Thyroid gland (tissue), 4 donors: ENCODE measurements at regions not wholly inside any gene's neighbourhood (a gene's known extent, or its start where the extent isn't known, plus 50 kb on each side); places are given as distances from the start of the nearest gene placed in this dataset.
"Not testable (repeated sequence)": the region's sequence is repeated elsewhere in the genome, so short reads cannot be mapped to it uniquely, and the experiment has no call there.

ENCODE experiments used
- DNase-seq, 2 donors: peaks; one replicate each; pipeline ENCODE4 v3.0.0-alpha.2; 2019
- H3K27ac ChIP-seq, 3 donors: fragments of 200-600 bp; sonication (generic); 1 replicate in 2 of 3; 2 replicates in 1 of 3; pipeline ENCODE4 v1.5.1; 2016 to 2019; ENCODE audit warnings: mild to moderate bottlenecking in 1 of 3, moderate library complexity in 1 of 3
- H3K27me3 ChIP-seq: fragments of 200-600 bp; sonication (generic); one replicate; pipeline ENCODE4 v1.5.1; 2019
- H3K36me3 ChIP-seq, 2 donors: fragments of 200-600 bp; sonication (generic); one replicate each; pipeline ENCODE4 v1.5.1; 2016 to 2019
- H3K4me1 ChIP-seq, 2 donors: fragments of 200-600 bp; sonication (generic); one replicate each; pipeline ENCODE4 v1.5.1; 2017 to 2019
- H3K4me3 ChIP-seq, 3 donors: fragments of 200-600 bp; sonication (generic); replicated peaks in 1 of 3; 1 replicate in 2 of 3; 2 replicates in 1 of 3; pipeline ENCODE4 v1.5.1; 2016; ENCODE audit warnings: mild to moderate bottlenecking in 1 of 3
- H3K9me3 ChIP-seq: fragments of 200-600 bp; sonication (generic); one replicate; pipeline ENCODE4 v1.5.1; 2017
- POLR2A ChIP-seq, 2 donors: fragments of 450-650 bp; IDR thresholded peaks; one replicate each; pipeline ENCODE4 v1.6.1; 2017; ENCODE audit warnings: antibody characterized with exemption in 2 of 2, mild to moderate bottlenecking in 2 of 2, moderate library complexity in 1 of 2
- WGBS, 2 donors: methylation state at CpG; one replicate each; pipeline ENCODE4 v1.1.5; 2017; 5-methylcytosine and 5-hydroxymethylcytosine counted together
- intact Hi-C: fragments of 100-400 bp; cut with DNase I; formaldehyde crosslinking; loops from one replicate; pipeline ENCODE4 v1.15.1; 2023
- microRNA counts, 2 donors: library from miRNA; unstranded; fragments of <30 nt; microRNA quantifications; one replicate each; lab custom pipeline; 2016 to 2017
- microRNA-seq: library from miRNA; unstranded; fragments of <30 nt; microRNA quantifications from one replicate; pipeline ENCODE4, GENCODE V29; 2016
- small RNA-seq: library from RNA; depleted of rRNA; stranded (forward); fragments of <200 nt; gene quantifications from one replicate; pipeline ENCODE3, GENCODE V24; 2016
- TF ChIP-seq, protein P1 (sequence below), 6 experiments: fragments of 200-600 bp in 3 of 6; fragments of 450-650 bp in 3 of 6; sonication (generic) in 3 of 6; IDR thresholded peaks; one replicate each; pipeline ENCODE4 v1.5.1; 2016 to 2019; ENCODE audit warnings: antibody characterized with exemption in 6 of 6, mild to moderate bottlenecking in 2 of 6, inconsistent platforms in 1 of 6, moderate library complexity in 1 of 6

DNA sequence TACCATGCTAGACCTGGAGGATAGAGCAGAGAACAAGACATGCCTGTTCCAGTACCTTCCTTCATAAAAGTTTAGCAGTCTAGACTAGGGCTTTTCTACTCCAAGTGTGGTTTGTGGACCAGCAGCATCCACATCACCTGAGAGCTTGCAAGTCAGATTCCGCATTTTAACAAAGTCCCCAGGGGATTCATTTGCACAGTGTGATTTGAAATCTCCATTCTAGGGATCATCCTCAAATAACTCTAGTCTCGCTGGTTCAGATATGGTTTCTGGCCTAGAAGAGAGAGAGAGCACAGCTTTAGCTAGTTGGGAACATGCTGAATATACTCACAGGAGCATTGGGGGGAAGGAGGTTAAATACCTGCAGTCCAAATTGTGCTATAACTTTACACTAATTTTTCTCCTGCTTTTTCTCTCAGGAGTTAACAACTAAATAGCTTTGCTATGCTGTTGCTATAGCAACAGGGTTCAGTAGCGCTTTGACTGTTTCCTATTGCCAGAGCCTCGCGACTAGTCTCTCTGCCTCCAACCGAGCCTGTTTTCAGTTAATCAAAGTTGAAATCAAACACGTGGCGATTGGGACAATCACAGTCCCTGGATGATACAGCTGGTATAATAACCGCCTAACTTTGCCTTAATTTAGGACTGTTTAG lies 64.0 kb upstream of the RASGRF1 start:
- no peak for DNase-seq
- WGBS, 2 donors, result 22 to 28% methylated on average over 9 of the region's 9 CpGs
- H3K9me3 ChIP-seq, result no peaks in the 10 kb centered on the region
- H3K4me3 ChIP-seq, result no peak overlapping the region
- no peaks in the 10 kb centered on the region for H3K36me3 ChIP-seq
- H3K27me3 ChIP-seq, result no peaks in the 10 kb centered on the region
- TF ChIP-seq POLR2A (IDR thresholded peaks at IDR 0.05), result no peak
- TF ChIP-seq, protein P1, sequence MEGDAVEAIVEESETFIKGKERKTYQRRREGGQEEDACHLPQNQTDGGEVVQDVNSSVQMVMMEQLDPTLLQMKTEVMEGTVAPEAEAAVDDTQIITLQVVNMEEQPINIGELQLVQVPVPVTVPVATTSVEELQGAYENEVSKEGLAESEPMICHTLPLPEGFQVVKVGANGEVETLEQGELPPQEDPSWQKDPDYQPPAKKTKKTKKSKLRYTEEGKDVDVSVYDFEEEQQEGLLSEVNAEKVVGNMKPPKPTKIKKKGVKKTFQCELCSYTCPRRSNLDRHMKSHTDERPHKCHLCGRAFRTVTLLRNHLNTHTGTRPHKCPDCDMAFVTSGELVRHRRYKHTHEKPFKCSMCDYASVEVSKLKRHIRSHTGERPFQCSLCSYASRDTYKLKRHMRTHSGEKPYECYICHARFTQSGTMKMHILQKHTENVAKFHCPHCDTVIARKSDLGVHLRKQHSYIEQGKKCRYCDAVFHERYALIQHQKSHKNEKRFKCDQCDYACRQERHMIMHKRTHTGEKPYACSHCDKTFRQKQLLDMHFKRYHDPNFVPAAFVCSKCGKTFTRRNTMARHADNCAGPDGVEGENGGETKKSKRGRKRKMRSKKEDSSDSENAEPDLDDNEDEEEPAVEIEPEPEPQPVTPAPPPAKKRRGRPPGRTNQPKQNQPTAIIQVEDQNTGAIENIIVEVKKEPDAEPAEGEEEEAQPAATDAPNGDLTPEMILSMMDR (IDR thresholded peaks at IDR 0.05), result no peak
- no peak overlapping the region for H3K27ac ChIP-seq
- intact Hi-C loops, result no loop called here
- H3K4me1 ChIP-seq, result no peaks in the 10 kb centered on the region

DNA sequence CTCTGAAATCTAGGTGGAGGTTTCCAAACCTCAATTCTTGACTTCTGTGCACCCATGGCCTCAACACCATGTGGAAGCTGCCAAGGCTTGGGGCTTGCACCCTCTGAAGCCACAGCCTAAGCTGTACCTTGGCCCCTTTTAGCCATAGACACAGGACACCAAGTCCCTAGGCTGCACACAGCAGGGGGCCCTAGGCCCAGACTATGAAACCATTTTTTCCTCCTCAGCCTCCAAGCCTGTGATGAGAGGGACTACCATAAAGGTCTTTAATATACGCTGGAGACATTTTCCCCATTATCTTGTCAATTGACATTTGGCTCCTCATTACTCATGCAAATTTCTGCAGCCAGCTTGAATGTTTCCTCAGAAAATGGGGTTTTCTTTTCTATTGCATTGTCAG lies 53.7 kb upstream of the RASGRF1 start:
- H3K4me3 ChIP-seq, DNase-seq, H3K9me3 ChIP-seq, H3K27me3 ChIP-seq, H3K27ac ChIP-seq, H3K4me1 ChIP-seq, H3K36me3 ChIP-seq, intact Hi-C loops: not testable (repeated sequence)
- 97 to 100% methylated on average over 1 of the region's 1 CpG for WGBS, 2 donors

DNA sequence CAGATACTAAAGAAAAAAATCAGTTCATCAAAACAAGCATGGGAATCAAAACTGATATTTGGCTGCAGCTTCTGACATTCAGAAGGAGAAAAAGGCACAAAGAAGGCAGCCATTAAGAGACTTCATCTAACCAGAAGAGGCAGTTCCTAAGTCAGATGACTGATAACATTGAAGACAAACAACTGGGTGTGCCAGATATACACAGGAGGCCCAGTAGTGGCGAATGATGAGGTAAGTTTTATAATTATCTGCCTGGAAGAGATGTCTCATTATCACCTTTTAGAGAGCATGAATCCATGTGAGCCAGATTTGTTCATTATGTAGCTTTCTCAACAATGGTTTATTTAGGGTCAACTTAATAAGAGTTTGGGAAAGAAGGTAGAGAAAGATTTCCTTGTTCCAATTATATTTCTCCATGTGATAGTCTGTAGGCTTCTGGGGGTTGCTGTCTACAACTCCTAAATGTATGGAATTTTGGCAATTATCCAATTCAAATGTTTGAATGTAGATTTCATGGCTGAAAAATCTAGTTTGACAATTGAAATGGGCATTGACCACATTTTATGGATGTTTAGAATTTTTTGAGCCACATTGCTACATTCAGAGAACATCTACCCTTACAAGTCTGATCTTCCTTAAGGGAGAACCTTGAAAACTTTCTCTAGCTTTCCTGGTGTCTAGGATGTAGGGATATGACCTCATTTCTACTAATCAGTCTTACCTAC lies 50.4 kb upstream of the RASGRF1 start:
- no peak for DNase-seq
- Histone ChIP-seq H3K9me3 (no peaks in the 10 kb centered on the region), H3K27ac (no peak overlapping the region), H3K36me3 (no peaks in the 10 kb centered on the region), H3K4me3 (no peak overlapping the region), H3K4me1 (no peaks in the 10 kb centered on the region), H3K27me3 (no peaks in the 10 kb centered on the region)
- 62 to 70% methylated on average over 1 of the region's 1 CpG for WGBS, 2 donors
- TF ChIP-seq, protein P1 (IDR thresholded peaks at IDR 0.05), result no peak
- TF ChIP-seq POLR2A (IDR thresholded peaks at IDR 0.05), result no peak
- intact Hi-C loops, result no loop called here

MicroRNAs in the stretch of these regions (microRNA counts, 767-probe panel; counts per million panel counts)
- microRNA hsa-miR-184 (lab: Ali Mortazavi, UCI), result 0 counts per million in 2 donors

Small RNAs in the stretch of these regions (microRNA-seq; reads per million reads assigned to microRNA genes)
- 1.5 reads per million for gene MIR184

Small RNAs in the stretch of these regions (small RNA-seq; reads per million reads assigned to genes)
- 0.28 reads per million for gene MIR184
